HepG2 (cell line): ENCODE measurements at regions not wholly inside any gene's neighbourhood (a gene's known extent, or its start where the extent isn't known, plus 50 kb on each side); places are given as distances from the start of the nearest gene placed in this dataset.

ENCODE experiments used
- ATAC-seq: fragments of 200-7000 bp; cut with Tn5 transposase; 3 replicates; pipeline ENCODE4 v1.9.1; 2020; ENCODE audit warnings: mild to moderate bottlenecking, moderate library complexity
- BruUV-seq: library from RNA; stranded (reverse); fragments of 400-500 nt; replicated peaks from 2 replicates; lab custom pipeline; 2021; lab: Mats Ljungman, UMichigan
- CTCF ChIA-PET: fragments of 300-600 bp; formaldehyde crosslinking; extraction: SDS; loops from one replicate; lab custom pipeline; 2021; ENCODE audit warnings: low total read pairs, inconsistent platforms, low intra/inter-chr PET ratio; lab: Yijun Ruan, JAX
- POLR2A ChIA-PET: fragments of 350-600 bp; sonication (Branson Sonifier 250); formaldehyde crosslinking; loops from one replicate; lab custom pipeline; 2020; ENCODE audit warnings: antibody characterized with exemption, inconsistent platforms; lab: Yijun Ruan, JAX
- DNase-seq: peaks from one replicate; pipeline ENCODE4 v3.0.0-alpha.2; 2015; ENCODE audit warnings: low spot score
- FAIRE-seq: peaks from 3 replicates; lab custom pipeline; 2011; peaks lifted over from hg19 to GRCh38; lab: Jason Lieb, UNC
- H2AFZ ChIP-seq: one replicate; pipeline ENCODE4 v1.6.1; 2011; ENCODE audit warnings: low read length, inconsistent platforms
- H3K27ac ChIP-seq: fragments of 300-600 bp; 3 replicates; pipeline ENCODE4 v1.8.0; 2011; ENCODE audit warnings: mixed run types, mild to moderate bottlenecking, mixed read lengths, low read length, inconsistent platforms; ENCODE audit not compliant: insufficient read depth; ENCODE audit errors: extremely low read length
- H3K27me3 ChIP-seq, 2 experiments: fragments of 200-600 bp in 1 of 2; 2 replicates in 1 of 2; 3 replicates in 1 of 2; pipeline versions ENCODE4 v1.6.0 to v1.8.0; 2011; ENCODE audit warnings: low read length in 2 of 2, mild to moderate bottlenecking in 2 of 2, moderate library complexity in 2 of 2, inconsistent platforms in 1 of 2; ENCODE audit not compliant: insufficient read depth in 2 of 2, control insufficient read depth in 1 of 2
- H3K36me3 ChIP-seq, 2 experiments: fragments of 200-600 bp in 1 of 2; replicated peaks in 1 of 2; 2 replicates in 1 of 2; 3 replicates in 1 of 2; pipeline versions ENCODE4 v1.5.1 to v1.8.0; 2011; ENCODE audit warnings: low read length in 2 of 2, inconsistent platforms in 1 of 2; ENCODE audit not compliant: insufficient read depth in 2 of 2, control insufficient read depth in 1 of 2
- H3K4me1 ChIP-seq: 2 replicates; pipeline ENCODE4 v1.5.1; 2012; ENCODE audit warnings: low read length, inconsistent platforms; ENCODE audit not compliant: insufficient read depth
- H3K4me2 ChIP-seq: 2 replicates; pipeline ENCODE4 v1.6.0; 2011; ENCODE audit warnings: low read depth, low read length, inconsistent platforms
- H3K4me3 ChIP-seq, 3 experiments: fragments of 200-600 bp in 1 of 3; sonication (generic), shearing (Covaris generic) in 1 of 3; replicated peaks in 1 of 3; 2 replicates each; pipeline ENCODE4 v1.5.1; 2011 to 2016; ENCODE audit warnings: low read length in 3 of 3, inconsistent platforms in 2 of 3, low read depth in 2 of 3, mild to moderate bottlenecking in 2 of 3, control low read depth in 1 of 3, mixed read lengths in 1 of 3; ENCODE audit not compliant: insufficient read depth in 1 of 3
- H3K79me2 ChIP-seq: one replicate; pipeline ENCODE4 v1.6.1; 2011; ENCODE audit warnings: low read length, inconsistent platforms; ENCODE audit not compliant: insufficient read depth
- H3K9ac ChIP-seq: 2 replicates; pipeline ENCODE4 v1.6.0; 2011; ENCODE audit warnings: mild to moderate bottlenecking, low read depth, low read length, inconsistent platforms; ENCODE audit not compliant: insufficient read depth
- H3K9me3 ChIP-seq: 2 replicates; pipeline ENCODE4 v1.5.1; 2012; ENCODE audit warnings: mild to moderate bottlenecking, low read length
- H4K20me1 ChIP-seq: 2 replicates; pipeline ENCODE4 v1.6.0; 2011; ENCODE audit warnings: inconsistent platforms, mild to moderate bottlenecking, low read length, moderate library complexity; ENCODE audit not compliant: insufficient read depth
- ERF ChIP-seq: IDR thresholded peaks from 2 replicates; pipeline ENCODE4 v1.6.1; 2018; ENCODE audit warnings: missing biosample characterization, missing genetic modification reagents
- MTA1 ChIP-seq: sonication (generic); formaldehyde crosslinking; IDR thresholded peaks from 2 replicates; pipeline ENCODE4 v1.4.0; 2020; ENCODE audit warnings: missing genetic modification reagents, mild to moderate bottlenecking, borderline replicate concordance
- POGZ ChIP-seq: sonication (generic); formaldehyde crosslinking; IDR thresholded peaks from 2 replicates; pipeline ENCODE4 v1.4.0; 2020; ENCODE audit warnings: mild to moderate bottlenecking, missing genetic modification reagents
- RAD51 ChIP-seq: fragments of 450-650 bp; IDR thresholded peaks from 2 replicates; pipeline ENCODE4 v1.6.1; 2016; ENCODE audit warnings: borderline replicate concordance
- ZBTB42 ChIP-seq: sonication (generic); formaldehyde crosslinking; IDR thresholded peaks from 2 replicates; pipeline ENCODE4 v1.5.0; 2020; ENCODE audit warnings: mild to moderate bottlenecking, missing genetic modification reagents
- ZNF232 ChIP-seq: sonication (generic); formaldehyde crosslinking; IDR thresholded peaks from 2 replicates; pipeline ENCODE4 v1.4.0; 2020; ENCODE audit warnings: missing genetic modification reagents, borderline replicate concordance
- ZNF24 ChIP-seq: fragments of 450-650 bp; IDR thresholded peaks from 2 replicates; pipeline ENCODE4 v1.6.1; 2017; ENCODE audit warnings: antibody characterized with exemption, mild to moderate bottlenecking
- ZNF446 ChIP-seq: sonication (generic); formaldehyde crosslinking; IDR thresholded peaks from 2 replicates; pipeline ENCODE4 v1.5.0; 2020; ENCODE audit warnings: mild to moderate bottlenecking, missing genetic modification reagents
- ZNF510 ChIP-seq: sonication (generic); formaldehyde crosslinking; IDR thresholded peaks from 2 replicates; pipeline ENCODE4 v1.4.0; 2020; ENCODE audit warnings: low read depth, mild to moderate bottlenecking, missing genetic modification reagents
- ZNF546 ChIP-seq: sonication (generic); formaldehyde crosslinking; conservative IDR thresholded peaks from 2 replicates; pipeline ENCODE4 v1.8.1; 2023; ENCODE audit warnings: mild to moderate bottlenecking, missing genetic modification reagents
- ZNF605 ChIP-seq: sonication (generic); formaldehyde crosslinking; IDR thresholded peaks from 2 replicates; pipeline ENCODE4 v1.8.0; 2022; ENCODE audit warnings: mild to moderate bottlenecking, missing genetic modification reagents
- ZNF850 ChIP-seq: sonication (generic); formaldehyde crosslinking; conservative IDR thresholded peaks from 2 replicates; pipeline ENCODE4 v1.9.0; 2021; ENCODE audit warnings: mild to moderate bottlenecking, missing genetic modification reagents
- in situ Hi-C: cut with HindIII; loops from 2 replicates; pipeline ENCODE4 v1.10.0; 2017; ENCODE audit warnings: low pct_unique_long_range_greater_than_20kb; ENCODE audit not compliant: extremely low pct_ligation_motif_present
- intact Hi-C: fragments of 100-400 bp; cut with micrococcal nuclease; formaldehyde crosslinking; loops from one replicate; pipeline ENCODE4 v1.10.0; 2022; ENCODE audit not compliant: unreplicated experiment
- TF ChIP-seq, protein P1 (sequence below): sonication (generic); formaldehyde crosslinking; conservative IDR thresholded peaks from 2 replicates; pipeline ENCODE4 v1.8.0; 2022; ENCODE audit warnings: missing genetic modification reagents
- TF ChIP-seq, protein P2 (sequence below): IDR thresholded peaks from 2 replicates; pipeline ENCODE4 v1.6.1; 2016; ENCODE audit warnings: low read depth, borderline replicate concordance
- TF ChIP-seq, protein P3 (sequence below): sonication (generic); formaldehyde crosslinking; IDR thresholded peaks from 2 replicates; pipeline ENCODE4 v1.4.0; 2020; ENCODE audit warnings: mild to moderate bottlenecking, missing genetic modification reagents
- TF ChIP-seq, protein P4 (sequence below): sonication (generic); formaldehyde crosslinking; IDR thresholded peaks from 2 replicates; pipeline ENCODE4 v1.4.0; 2020; ENCODE audit warnings: missing genetic modification reagents, borderline replicate concordance
- TF ChIP-seq, protein P5 (sequence below): sonication (generic); formaldehyde crosslinking; IDR thresholded peaks from 2 replicates; pipeline ENCODE4 v1.4.0; 2020; ENCODE audit warnings: missing genetic modification reagents
- TF ChIP-seq, protein P6 (sequence below), 2 experiments: sonication (generic) in 1 of 2; formaldehyde crosslinking in 1 of 2; IDR thresholded peaks; 2 replicates each; pipeline versions ENCODE4 v1.5.1 to v1.6.1; 2011 to 2020; ENCODE audit warnings: borderline replicate concordance in 1 of 2, low read depth in 1 of 2, low read length in 1 of 2, mild to moderate bottlenecking in 1 of 2, missing genetic modification reagents in 1 of 2, moderate library complexity in 1 of 2

DNA sequence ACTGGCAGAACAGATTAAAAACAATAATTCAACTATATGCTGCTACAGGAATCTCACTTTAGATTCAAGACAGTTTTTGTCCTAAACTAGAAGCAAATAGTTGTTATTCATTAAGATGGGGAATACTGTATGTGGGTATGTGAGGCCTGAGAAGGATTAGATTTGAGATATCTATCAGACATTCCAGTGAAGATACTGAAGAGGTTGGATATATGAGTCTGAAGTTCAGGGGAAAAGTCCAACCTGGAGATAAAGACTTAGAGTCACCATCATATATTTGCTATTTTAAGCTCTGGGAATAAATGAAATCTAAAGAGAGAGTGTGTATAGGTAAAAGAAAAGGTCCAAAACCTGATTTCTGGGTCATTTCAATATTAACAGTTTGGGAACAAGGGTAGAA is 96.2 kb upstream of the RBBP8 start:
- FAIRE-seq = no peak
- TF ChIP-seq, protein P1, sequence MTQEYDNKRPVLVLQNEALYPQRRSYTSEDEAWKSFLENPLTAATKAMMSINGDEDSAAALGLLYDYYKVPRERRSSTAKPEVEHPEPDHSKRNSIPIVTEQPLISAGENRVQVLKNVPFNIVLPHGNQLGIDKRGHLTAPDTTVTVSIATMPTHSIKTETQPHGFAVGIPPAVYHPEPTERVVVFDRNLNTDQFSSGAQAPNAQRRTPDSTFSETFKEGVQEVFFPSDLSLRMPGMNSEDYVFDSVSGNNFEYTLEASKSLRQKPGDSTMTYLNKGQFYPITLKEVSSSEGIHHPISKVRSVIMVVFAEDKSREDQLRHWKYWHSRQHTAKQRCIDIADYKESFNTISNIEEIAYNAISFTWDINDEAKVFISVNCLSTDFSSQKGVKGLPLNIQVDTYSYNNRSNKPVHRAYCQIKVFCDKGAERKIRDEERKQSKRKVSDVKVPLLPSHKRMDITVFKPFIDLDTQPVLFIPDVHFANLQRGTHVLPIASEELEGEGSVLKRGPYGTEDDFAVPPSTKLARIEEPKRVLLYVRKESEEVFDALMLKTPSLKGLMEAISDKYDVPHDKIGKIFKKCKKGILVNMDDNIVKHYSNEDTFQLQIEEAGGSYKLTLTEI = no peak
- TF ChIP-seq, protein P2, sequence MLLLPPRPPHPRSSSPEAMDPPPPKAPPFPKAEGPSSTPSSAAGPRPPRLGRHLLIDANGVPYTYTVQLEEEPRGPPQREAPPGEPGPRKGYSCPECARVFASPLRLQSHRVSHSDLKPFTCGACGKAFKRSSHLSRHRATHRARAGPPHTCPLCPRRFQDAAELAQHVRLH (CRISPR knock-in tag) = no peak
- no peak for TF ChIP-seq ERF (CRISPR knock-in tag)
- TF ChIP-seq, protein P3, sequence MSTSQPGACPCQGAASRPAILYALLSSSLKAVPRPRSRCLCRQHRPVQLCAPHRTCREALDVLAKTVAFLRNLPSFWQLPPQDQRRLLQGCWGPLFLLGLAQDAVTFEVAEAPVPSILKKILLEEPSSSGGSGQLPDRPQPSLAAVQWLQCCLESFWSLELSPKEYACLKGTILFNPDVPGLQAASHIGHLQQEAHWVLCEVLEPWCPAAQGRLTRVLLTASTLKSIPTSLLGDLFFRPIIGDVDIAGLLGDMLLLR (CRISPR knock-in tag) = no peak
- TF ChIP-seq ZNF546 = no peak
- TF ChIP-seq, protein P4, sequence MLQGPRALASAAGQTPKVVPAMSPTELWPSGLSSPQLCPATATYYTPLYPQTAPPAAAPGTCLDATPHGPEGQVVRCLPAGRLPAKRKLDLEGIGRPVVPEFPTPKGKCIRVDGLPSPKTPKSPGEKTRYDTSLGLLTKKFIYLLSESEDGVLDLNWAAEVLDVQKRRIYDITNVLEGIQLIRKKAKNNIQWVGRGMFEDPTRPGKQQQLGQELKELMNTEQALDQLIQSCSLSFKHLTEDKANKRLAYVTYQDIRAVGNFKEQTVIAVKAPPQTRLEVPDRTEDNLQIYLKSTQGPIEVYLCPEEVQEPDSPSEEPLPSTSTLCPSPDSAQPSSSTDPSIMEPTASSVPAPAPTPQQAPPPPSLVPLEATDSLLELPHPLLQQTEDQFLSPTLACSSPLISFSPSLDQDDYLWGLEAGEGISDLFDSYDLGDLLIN (CRISPR knock-in tag) = no peak
- no peak for TF ChIP-seq ZNF850 (CRISPR knock-in tag)
- TF ChIP-seq, protein P5, sequence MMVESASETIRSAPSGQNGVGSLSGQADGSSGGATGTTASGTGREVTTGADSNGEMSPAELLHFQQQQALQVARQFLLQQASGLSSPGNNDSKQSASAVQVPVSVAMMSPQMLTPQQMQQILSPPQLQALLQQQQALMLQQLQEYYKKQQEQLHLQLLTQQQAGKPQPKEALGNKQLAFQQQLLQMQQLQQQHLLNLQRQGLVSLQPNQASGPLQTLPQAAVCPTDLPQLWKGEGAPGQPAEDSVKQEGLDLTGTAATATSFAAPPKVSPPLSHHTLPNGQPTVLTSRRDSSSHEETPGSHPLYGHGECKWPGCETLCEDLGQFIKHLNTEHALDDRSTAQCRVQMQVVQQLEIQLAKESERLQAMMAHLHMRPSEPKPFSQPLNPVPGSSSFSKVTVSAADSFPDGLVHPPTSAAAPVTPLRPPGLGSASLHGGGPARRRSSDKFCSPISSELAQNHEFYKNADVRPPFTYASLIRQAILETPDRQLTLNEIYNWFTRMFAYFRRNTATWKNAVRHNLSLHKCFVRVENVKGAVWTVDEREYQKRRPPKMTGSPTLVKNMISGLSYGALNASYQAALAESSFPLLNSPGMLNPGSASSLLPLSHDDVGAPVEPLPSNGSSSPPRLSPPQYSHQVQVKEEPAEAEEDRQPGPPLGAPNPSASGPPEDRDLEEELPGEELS (CRISPR knock-in tag) = no peak
- no peak for TF ChIP-seq ZNF510
- TF ChIP-seq ZNF232 = no peak
- TF ChIP-seq ZNF24 = no peak
- TF ChIP-seq, protein P6, sequence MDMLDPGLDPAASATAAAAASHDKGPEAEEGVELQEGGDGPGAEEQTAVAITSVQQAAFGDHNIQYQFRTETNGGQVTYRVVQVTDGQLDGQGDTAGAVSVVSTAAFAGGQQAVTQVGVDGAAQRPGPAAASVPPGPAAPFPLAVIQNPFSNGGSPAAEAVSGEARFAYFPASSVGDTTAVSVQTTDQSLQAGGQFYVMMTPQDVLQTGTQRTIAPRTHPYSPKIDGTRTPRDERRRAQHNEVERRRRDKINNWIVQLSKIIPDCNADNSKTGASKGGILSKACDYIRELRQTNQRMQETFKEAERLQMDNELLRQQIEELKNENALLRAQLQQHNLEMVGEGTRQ (IDR thresholded peaks at IDR 0.05; ENCODE audit: low read depth, low read length) = no peak
- TF ChIP-seq, protein P6 (CRISPR knock-in tag; IDR thresholded peaks at IDR 0.05; ENCODE audit: borderline replicate concordance) = no peak
- TF ChIP-seq ZNF446 (CRISPR knock-in tag) = no peak
- TF ChIP-seq MTA1 (CRISPR knock-in tag) = no peak
- TF ChIP-seq POGZ = no peak
- TF ChIP-seq RAD51 = no peak
- no peak for TF ChIP-seq ZNF605 (CRISPR knock-in tag)
- TF ChIP-seq ZBTB42 (CRISPR knock-in tag) = no peak

More for the DNA sequence above, 96.2 kb upstream of the RBBP8 start:
- intact Hi-C loops (no loop called here), in situ Hi-C loops (no loop called here)
- 0 out of 2 replicates have a peak, but pooled peaks cover 2% of the 10 kb centered on the region for H3K4me1 ChIP-seq
- H3K9me3 ChIP-seq = no peaks in the 10 kb centered on the region
- no peak overlapping the region for H3K4me2 ChIP-seq
- BruUV-seq = no TSS peak
- H3K36me3 ChIP-seq = no peaks in the 10 kb centered on the region
- H3K27me3 ChIP-seq = peaks cover 0 to 4% of the 10 kb centered on the region in 2 experiments; a peak in 1 of 5 replicates
- H3K9ac ChIP-seq = no peak overlapping the region
- no peaks in the 10 kb centered on the region for H4K20me1 ChIP-seq
- ATAC-seq (no peak), DNase-seq (no peak)
- H3K79me2 ChIP-seq = no peaks in the 10 kb centered on the region
- no peak overlapping the region for H2AFZ ChIP-seq
- H3K4me3 ChIP-seq = no peak overlapping the region
- CTCF ChIA-PET = no interaction called here
- POLR2A ChIA-PET = no interaction called here
- no peak overlapping the region for H3K27ac ChIP-seq
